Colonic mucosa (tissue), 4 donors: ENCODE measurements at regions not wholly inside any gene's neighbourhood (a gene's known extent, or its start where the extent isn't known, plus 50 kb on each side); places are given as distances from the start of the nearest gene placed in this dataset.

ENCODE experiments used
- DNase-seq: peaks from one replicate; pipeline ENCODE4 v3.0.0-alpha.2; 2020
- H3K27ac ChIP-seq: fragments of 200-600 bp; one replicate; pipeline ENCODE4 v1.8.0; 2021
- H3K27me3 ChIP-seq: fragments of 200-600 bp; one replicate; pipeline ENCODE4 v1.8.0; 2021
- H3K36me3 ChIP-seq: fragments of 200-600 bp; one replicate; pipeline ENCODE4 v1.8.0; 2021
- H3K4me1 ChIP-seq: fragments of 200-600 bp; one replicate; pipeline ENCODE4 v1.8.0; 2021; ENCODE audit warnings: mild to moderate bottlenecking
- H3K4me3 ChIP-seq: fragments of 200-600 bp; one replicate; pipeline ENCODE4 v1.8.0; 2021
- H3K9ac ChIP-seq, 2 donors: one replicate each; pipeline ENCODE4 v1.7.0; 2013; ENCODE audit warnings: control low read depth in 2 of 2, low read depth in 2 of 2, low read length in 2 of 2
- H3K9me3 ChIP-seq: fragments of 200-600 bp; one replicate; pipeline ENCODE4 v1.8.0; 2021
- intact Hi-C: fragments of 100-400 bp; cut with DNase I; formaldehyde crosslinking; loops from one replicate; pipeline ENCODE4 v1.14.1; 2022
- TF ChIP-seq, protein P1 (sequence below): fragments of 200-600 bp; IDR thresholded peaks from one replicate; pipeline ENCODE4 v1.8.0; 2022; ENCODE audit warnings: antibody characterized with exemption, mild to moderate bottlenecking
- donor health status: healthy.
- donor health status: DM: no; HTN: no; CAD: no.
- donor health status: DM: no; HTN: no; CAD: no.

- TF ChIP-seq, protein P1, sequence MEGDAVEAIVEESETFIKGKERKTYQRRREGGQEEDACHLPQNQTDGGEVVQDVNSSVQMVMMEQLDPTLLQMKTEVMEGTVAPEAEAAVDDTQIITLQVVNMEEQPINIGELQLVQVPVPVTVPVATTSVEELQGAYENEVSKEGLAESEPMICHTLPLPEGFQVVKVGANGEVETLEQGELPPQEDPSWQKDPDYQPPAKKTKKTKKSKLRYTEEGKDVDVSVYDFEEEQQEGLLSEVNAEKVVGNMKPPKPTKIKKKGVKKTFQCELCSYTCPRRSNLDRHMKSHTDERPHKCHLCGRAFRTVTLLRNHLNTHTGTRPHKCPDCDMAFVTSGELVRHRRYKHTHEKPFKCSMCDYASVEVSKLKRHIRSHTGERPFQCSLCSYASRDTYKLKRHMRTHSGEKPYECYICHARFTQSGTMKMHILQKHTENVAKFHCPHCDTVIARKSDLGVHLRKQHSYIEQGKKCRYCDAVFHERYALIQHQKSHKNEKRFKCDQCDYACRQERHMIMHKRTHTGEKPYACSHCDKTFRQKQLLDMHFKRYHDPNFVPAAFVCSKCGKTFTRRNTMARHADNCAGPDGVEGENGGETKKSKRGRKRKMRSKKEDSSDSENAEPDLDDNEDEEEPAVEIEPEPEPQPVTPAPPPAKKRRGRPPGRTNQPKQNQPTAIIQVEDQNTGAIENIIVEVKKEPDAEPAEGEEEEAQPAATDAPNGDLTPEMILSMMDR, result no peak
- Histone ChIP-seq H3K9me3 (no peaks in the 10 kb centered on the region), H3K4me3 (no peak overlapping the region)
These were observed 125.0 kb upstream of the APC start for GRCh38 chr5:112612663-112613062.

GRCh38 chr5:112614285-112614684, 123.4 kb upstream of the APC start:
- Histone ChIP-seq H3K27me3 (no peaks in the 10 kb centered on the region), H3K4me1 (no peaks in the 10 kb centered on the region), H3K27ac (no peak overlapping the region), H3K36me3 (no peaks in the 10 kb centered on the region), H3K4me3 (no peak overlapping the region), H3K9ac (no peak overlapping the region), H3K9me3 (no peaks in the 10 kb centered on the region)
- DNase-seq, result no peak
- TF ChIP-seq, protein P1, result no peak
- intact Hi-C loops, result no loop called here

More at GRCh38 chr5:112612663-112613062, 125.0 kb upstream of the APC start:
- Histone ChIP-seq H3K27me3 (no peaks in the 10 kb centered on the region), H3K4me1 (no peaks in the 10 kb centered on the region), H3K36me3 (no peaks in the 10 kb centered on the region), H3K9ac (no peak overlapping the region), H3K27ac (no peak overlapping the region)
- intact Hi-C loops, result no loop called here
- DNase-seq, result no peak

DNA sequence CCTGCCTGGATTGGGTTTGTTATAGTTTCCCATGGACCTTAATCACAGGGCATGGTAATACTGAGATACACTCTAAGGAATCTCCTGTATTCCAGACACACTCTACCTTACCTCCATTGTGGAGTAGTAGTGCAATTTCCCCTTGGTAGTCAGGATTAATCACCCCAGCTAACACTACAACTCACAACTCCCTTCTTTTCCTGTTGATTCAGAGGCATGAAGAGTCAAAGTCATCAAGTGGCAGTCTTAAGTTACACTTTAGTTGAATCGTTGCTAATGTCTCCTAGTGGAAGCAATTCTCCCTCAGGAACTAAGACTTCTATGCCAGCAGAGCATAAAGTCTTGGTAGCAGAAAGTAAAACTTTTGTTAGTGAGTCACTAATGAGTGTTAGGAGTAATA, 122.7 kb upstream of the APC start:
- TF ChIP-seq, protein P1, result no peak
- no peaks in the 10 kb centered on the region for H3K9me3 ChIP-seq
- H3K4me3 ChIP-seq, result no peak overlapping the region
- H3K9ac ChIP-seq, result no peak overlapping the region
- no peaks in the 10 kb centered on the region for H3K4me1 ChIP-seq
- no peaks in the 10 kb centered on the region for H3K36me3 ChIP-seq
- intact Hi-C loops, result no loop called here
- no peak overlapping the region for H3K27ac ChIP-seq
- no peaks in the 10 kb centered on the region for H3K27me3 ChIP-seq
- DNase-seq, result no peak

DNA sequence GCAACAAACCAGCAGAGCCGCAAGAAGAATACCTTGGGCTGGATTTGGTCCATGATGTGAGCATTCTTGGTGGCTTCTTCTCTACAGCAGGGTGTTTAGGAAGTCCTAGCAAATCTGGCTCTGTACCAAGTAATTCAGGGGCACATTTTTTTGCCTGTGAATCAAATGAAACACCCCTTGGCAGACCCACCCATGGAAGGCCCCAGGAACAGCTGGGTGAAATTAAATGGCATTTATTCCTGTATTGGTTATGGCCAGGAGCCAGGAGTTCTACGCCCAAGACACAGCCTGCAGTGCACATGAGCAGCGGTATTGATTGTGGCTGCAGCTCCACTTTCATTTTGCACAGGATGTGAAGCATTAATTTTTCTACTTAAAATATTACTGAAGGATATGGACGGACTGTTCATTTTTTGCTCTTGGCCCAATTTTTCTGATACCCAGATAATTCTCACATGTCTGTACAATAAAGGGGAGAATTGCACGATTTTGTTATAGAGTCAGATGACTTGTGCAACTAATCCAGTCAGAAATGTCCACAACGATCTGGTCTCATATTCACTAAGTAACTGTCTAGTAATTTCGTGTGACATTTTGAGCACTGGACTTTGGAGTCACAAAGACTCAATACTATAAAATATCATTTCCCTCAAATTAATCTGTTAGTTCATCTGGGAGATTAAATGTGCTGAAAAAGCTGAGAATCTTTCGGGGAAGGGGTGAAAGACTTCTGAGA, 120.7 kb upstream of the APC start:
- H3K27ac ChIP-seq, result no peak overlapping the region
- no peaks in the 10 kb centered on the region for H3K36me3 ChIP-seq
- no peaks in the 10 kb centered on the region for H3K4me1 ChIP-seq
- intact Hi-C loops, result no loop called here
- H3K27me3 ChIP-seq, result no peaks in the 10 kb centered on the region
- no peak overlapping the region for H3K9ac ChIP-seq
- no peak overlapping the region for H3K4me3 ChIP-seq
- DNase-seq, result no peak
- no peaks in the 10 kb centered on the region for H3K9me3 ChIP-seq
- TF ChIP-seq, protein P1, result no peak

DNA sequence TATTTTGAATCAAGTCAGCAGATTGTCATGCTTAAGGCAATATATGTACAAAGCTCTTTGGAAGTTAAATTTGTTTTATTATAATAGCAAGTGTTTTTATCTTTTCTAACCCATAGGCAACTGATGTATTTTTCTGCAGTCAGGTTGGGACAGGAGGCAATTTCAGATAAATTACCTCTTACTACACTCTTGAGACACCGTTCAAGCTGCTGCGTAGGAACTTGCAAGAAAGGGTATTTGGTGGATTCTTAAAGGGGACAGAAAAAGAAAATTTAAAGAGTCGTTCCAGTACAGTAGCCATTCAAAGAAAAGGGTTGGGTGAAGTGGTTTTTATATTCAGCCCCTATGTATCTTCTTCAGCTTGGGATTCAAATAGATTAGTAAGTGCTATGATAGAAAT, 112.4 kb upstream of the APC start:
- Histone ChIP-seq H3K9ac (no peak overlapping the region), H3K4me3 (no peak overlapping the region), H3K36me3 (no peaks in the 10 kb centered on the region), H3K27ac (no peak overlapping the region), H3K4me1 (no peaks in the 10 kb centered on the region), H3K9me3 (no peaks in the 10 kb centered on the region), H3K27me3 (no peaks in the 10 kb centered on the region)
- intact Hi-C loops, result no loop called here
- DNase-seq, result no peak
- TF ChIP-seq, protein P1, result no peak
